ENCODE measurements at regions not wholly inside any gene's neighbourhood (a gene's known extent, or its start where the extent isn't known, plus 50 kb on each side); places are given as distances from the start of the nearest gene placed in this dataset.
A peak's percentile ranks its signal among the peaks of the same experiment; 100 is the strongest.

GRCh38 chr2:239535413-239536144, 134.8 kb upstream of the HDAC4 start:
- no peak for ATAC-seq
- no peak for TF ChIP-seq BACH2 (CRISPR knock-in tag; IDR thresholded peaks at IDR 0.05; ENCODE audit: borderline replicate concordance)
- no peak for TF ChIP-seq ZNF565 (CRISPR knock-in tag; conservative IDR thresholded peaks at IDR 0.05; ENCODE audit: low read depth)
- TF ChIP-seq, protein P1, sequence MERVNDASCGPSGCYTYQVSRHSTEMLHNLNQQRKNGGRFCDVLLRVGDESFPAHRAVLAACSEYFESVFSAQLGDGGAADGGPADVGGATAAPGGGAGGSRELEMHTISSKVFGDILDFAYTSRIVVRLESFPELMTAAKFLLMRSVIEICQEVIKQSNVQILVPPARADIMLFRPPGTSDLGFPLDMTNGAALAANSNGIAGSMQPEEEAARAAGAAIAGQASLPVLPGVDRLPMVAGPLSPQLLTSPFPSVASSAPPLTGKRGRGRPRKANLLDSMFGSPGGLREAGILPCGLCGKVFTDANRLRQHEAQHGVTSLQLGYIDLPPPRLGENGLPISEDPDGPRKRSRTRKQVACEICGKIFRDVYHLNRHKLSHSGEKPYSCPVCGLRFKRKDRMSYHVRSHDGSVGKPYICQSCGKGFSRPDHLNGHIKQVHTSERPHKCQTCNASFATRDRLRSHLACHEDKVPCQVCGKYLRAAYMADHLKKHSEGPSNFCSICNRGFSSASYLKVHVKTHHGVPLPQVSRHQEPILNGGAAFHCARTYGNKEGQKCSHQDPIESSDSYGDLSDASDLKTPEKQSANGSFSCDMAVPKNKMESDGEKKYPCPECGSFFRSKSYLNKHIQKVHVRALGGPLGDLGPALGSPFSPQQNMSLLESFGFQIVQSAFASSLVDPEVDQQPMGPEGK (CRISPR knock-in tag; IDR thresholded peaks at IDR 0.05; ENCODE audit: borderline replicate concordance), result no peak
- TF ChIP-seq ARNTL (CRISPR knock-in tag; IDR thresholded peaks at IDR 0.05; ENCODE audit: borderline replicate concordance, low read depth), result no peak
- no peak for TF ChIP-seq ZC3H10 (CRISPR knock-in tag; IDR thresholded peaks at IDR 0.05)
- TF ChIP-seq ZFP3 (CRISPR knock-in tag; IDR thresholded peaks at IDR 0.05), result no peak
- TF ChIP-seq, protein P2, sequence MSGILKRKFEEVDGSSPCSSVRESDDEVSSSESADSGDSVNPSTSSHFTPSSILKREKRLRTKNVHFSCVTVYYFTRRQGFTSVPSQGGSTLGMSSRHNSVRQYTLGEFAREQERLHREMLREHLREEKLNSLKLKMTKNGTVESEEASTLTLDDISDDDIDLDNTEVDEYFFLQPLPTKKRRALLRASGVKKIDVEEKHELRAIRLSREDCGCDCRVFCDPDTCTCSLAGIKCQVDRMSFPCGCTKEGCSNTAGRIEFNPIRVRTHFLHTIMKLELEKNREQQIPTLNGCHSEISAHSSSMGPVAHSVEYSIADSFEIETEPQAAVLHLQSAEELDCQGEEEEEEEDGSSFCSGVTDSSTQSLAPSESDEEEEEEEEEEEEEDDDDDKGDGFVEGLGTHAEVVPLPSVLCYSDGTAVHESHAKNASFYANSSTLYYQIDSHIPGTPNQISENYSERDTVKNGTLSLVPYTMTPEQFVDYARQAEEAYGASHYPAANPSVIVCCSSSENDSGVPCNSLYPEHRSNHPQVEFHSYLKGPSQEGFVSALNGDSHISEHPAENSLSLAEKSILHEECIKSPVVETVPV (CRISPR knock-in tag; IDR thresholded peaks at IDR 0.05), result no peak
- TF ChIP-seq ESRRG (CRISPR knock-in tag; IDR thresholded peaks at IDR 0.05), result no peak
- no peak for TF ChIP-seq ZFP30 (CRISPR knock-in tag; IDR thresholded peaks at IDR 0.05)
- TF ChIP-seq TOX (CRISPR knock-in tag; IDR thresholded peaks at IDR 0.05; ENCODE audit: borderline replicate concordance), result no peak
- TF ChIP-seq ZNF70 (CRISPR knock-in tag; IDR thresholded peaks at IDR 0.05), result no peak

- TF ChIP-seq ZNF565 (CRISPR knock-in tag; conservative IDR thresholded peaks at IDR 0.05; ENCODE audit: low read depth) (peak; percentile 99), GLIS3 (CRISPR knock-in tag; IDR thresholded peaks at IDR 0.05) (no peak)
- ATAC-seq, result no peak
Measured at GRCh38 chr2:239534581-239535412, 134.0 kb upstream of the HDAC4 start.

- TF ChIP-seq GLIS3 (CRISPR knock-in tag; IDR thresholded peaks at IDR 0.05), result no peak
- no peak for TF ChIP-seq ZFP3 (CRISPR knock-in tag; IDR thresholded peaks at IDR 0.05)
- TF ChIP-seq, protein P3, sequence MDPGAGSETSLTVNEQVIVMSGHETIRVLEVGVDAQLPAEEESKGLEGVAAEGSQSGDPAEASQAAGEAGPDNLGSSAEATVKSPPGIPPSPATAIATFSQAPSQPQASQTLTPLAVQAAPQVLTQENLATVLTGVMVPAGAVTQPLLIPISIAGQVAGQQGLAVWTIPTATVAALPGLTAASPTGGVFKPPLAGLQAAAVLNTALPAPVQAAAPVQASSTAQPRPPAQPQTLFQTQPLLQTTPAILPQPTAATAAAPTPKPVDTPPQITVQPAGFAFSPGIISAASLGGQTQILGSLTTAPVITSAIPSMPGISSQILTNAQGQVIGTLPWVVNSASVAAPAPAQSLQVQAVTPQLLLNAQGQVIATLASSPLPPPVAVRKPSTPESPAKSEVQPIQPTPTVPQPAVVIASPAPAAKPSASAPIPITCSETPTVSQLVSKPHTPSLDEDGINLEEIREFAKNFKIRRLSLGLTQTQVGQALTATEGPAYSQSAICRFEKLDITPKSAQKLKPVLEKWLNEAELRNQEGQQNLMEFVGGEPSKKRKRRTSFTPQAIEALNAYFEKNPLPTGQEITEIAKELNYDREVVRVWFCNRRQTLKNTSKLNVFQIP (CRISPR knock-in tag; IDR thresholded peaks at IDR 0.05; ENCODE audit: borderline replicate concordance, low read depth), result no peak
- no peak for TF ChIP-seq CSDC2 (CRISPR knock-in tag; IDR thresholded peaks at IDR 0.05)
- TF ChIP-seq OSR1 (CRISPR knock-in tag; IDR thresholded peaks at IDR 0.05), result no peak
- no peak for TF ChIP-seq ARNTL (CRISPR knock-in tag; IDR thresholded peaks at IDR 0.05; ENCODE audit: borderline replicate concordance, low read depth)
- no peak for TF ChIP-seq ISL1 (CRISPR knock-in tag; IDR thresholded peaks at IDR 0.05)
- TF ChIP-seq SNAI2 (CRISPR knock-in tag; IDR thresholded peaks at IDR 0.05), result no peak
- TF ChIP-seq, protein P2 (CRISPR knock-in tag; IDR thresholded peaks at IDR 0.05), result no peak
- TF ChIP-seq, protein P4, sequence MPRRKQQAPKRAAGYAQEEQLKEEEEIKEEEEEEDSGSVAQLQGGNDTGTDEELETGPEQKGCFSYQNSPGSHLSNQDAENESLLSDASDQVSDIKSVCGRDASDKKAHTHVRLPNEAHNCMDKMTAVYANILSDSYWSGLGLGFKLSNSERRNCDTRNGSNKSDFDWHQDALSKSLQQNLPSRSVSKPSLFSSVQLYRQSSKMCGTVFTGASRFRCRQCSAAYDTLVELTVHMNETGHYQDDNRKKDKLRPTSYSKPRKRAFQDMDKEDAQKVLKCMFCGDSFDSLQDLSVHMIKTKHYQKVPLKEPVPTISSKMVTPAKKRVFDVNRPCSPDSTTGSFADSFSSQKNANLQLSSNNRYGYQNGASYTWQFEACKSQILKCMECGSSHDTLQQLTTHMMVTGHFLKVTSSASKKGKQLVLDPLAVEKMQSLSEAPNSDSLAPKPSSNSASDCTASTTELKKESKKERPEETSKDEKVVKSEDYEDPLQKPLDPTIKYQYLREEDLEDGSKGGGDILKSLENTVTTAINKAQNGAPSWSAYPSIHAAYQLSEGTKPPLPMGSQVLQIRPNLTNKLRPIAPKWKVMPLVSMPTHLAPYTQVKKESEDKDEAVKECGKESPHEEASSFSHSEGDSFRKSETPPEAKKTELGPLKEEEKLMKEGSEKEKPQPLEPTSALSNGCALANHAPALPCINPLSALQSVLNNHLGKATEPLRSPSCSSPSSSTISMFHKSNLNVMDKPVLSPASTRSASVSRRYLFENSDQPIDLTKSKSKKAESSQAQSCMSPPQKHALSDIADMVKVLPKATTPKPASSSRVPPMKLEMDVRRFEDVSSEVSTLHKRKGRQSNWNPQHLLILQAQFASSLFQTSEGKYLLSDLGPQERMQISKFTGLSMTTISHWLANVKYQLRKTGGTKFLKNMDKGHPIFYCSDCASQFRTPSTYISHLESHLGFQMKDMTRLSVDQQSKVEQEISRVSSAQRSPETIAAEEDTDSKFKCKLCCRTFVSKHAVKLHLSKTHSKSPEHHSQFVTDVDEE (CRISPR knock-in tag; IDR thresholded peaks at IDR 0.05), result no peak
- TF ChIP-seq ZNF8 (CRISPR knock-in tag; IDR thresholded peaks at IDR 0.05), result no peak
- no peak for TF ChIP-seq ESRRG (CRISPR knock-in tag; IDR thresholded peaks at IDR 0.05)
- TF ChIP-seq TOX (CRISPR knock-in tag; IDR thresholded peaks at IDR 0.05; ENCODE audit: borderline replicate concordance), result no peak
- TF ChIP-seq CREB5 (CRISPR knock-in tag; IDR thresholded peaks at IDR 0.05; ENCODE audit: low read depth), result no peak
- TF ChIP-seq RARB (CRISPR knock-in tag; IDR thresholded peaks at IDR 0.05), result no peak
- TF ChIP-seq ZNF70 (CRISPR knock-in tag; IDR thresholded peaks at IDR 0.05), result no peak
- TF ChIP-seq ZFP30 (CRISPR knock-in tag; IDR thresholded peaks at IDR 0.05), result no peak
- no peak for TF ChIP-seq ZC3H10 (CRISPR knock-in tag; IDR thresholded peaks at IDR 0.05)
- no peak for TF ChIP-seq PPARA (CRISPR knock-in tag; IDR thresholded peaks at IDR 0.05; ENCODE audit: borderline replicate concordance)
- ATAC-seq, result no peak
Measured at GRCh38 chr2:239533569-239534316, 132.9 kb upstream of the HDAC4 start.
